Right ventricle myocardium superior (tissue), 1 donor: ENCODE measurements at regions not wholly inside any gene's neighbourhood (a gene's known extent, or its start where the extent isn't known, plus 50 kb on each side); places are given as distances from the start of the nearest gene placed in this dataset.
"Not testable (repeated sequence)": the region's sequence is repeated elsewhere in the genome, so short reads cannot be mapped to it uniquely, and the experiment has no call there.

Experiments used
- ATAC-seq: fragments of 200-7000 bp; cut with Tn5 transposase; one replicate; pipeline ENCODE4 v1.9.1; 2020; ENCODE audit warnings: mild to moderate bottlenecking; ENCODE audit not compliant: poor library complexity
- DNase-seq: peaks from one replicate; pipeline ENCODE4 v3.0.0-alpha.2; 2020
- intact Hi-C: fragments of 100-400 bp; cut with DNase I; formaldehyde crosslinking; loops from one replicate; pipeline ENCODE4 v1.11.2; 2022
- donor health status: DM: no; HTN: yes; CAD: no; lungs with severe emphysema.

GRCh38 chr13:73167028-73167820 lies 108.4 kb downstream of the KLF5 start:
- ATAC-seq (no peak), DNase-seq (no peak)
- intact Hi-C loops, result no loop called here

DNA sequence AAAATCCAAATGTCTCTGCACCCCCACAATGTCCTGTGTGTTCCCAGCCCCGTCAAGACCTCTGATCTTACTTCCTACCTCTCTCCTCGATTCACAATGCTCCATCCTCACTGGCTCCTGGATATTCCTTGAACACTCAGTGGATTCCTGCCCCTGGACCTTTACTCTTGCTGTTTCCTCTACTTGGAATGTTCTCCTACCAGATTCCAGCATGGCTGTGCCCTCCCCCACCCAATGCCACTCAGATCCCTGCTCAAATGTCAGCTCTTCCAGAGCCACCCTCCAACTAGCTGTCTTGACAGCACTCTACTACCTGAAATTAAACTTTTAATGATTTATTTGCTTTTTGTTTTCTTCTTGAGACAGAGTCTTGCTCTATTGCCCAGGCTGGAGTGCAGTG lies 107.4 kb downstream of the KLF5 start:
- DNase-seq, result no peak
- ATAC-seq, result no peak
- intact Hi-C loops, result no loop called here

- intact Hi-C loops, result no loop called here
- ATAC-seq (no peak), DNase-seq (no peak)
Observed at GRCh38 chr13:73162912-73163911, 104.4 kb downstream of the KLF5 start.

- intact Hi-C loops, ATAC-seq, DNase-seq: not testable (repeated sequence)
Observed at GRCh38 chr13:73160371-73161031, 101.7 kb downstream of the KLF5 start.

DNA sequence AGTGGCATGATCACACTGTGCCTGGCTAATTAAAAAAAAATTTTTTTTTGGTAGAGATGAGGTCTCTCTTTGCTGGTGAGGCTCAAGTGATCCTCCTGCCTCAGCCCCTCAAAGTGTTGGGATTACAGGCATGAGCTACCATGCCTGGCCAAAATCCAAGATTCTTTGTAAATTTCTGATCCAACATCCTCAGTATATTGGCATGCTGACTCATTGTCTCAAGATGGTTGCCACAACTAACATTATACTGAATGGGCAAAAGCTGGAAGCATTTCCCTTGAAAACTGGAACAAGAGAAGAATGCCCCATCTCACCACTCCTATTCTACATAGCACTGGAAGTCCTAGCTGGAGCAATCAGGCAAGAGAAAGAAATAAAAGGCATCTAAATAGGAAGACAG lies 100.0 kb downstream of the KLF5 start:
- DNase-seq, result no peak
- no peak for ATAC-seq
- intact Hi-C loops, result no loop called here

- no peak for DNase-seq
- intact Hi-C loops, result no loop called here
- ATAC-seq, result no peak
Observed at GRCh38 chr13:73157031-73157430, 98.2 kb downstream of the KLF5 start.

DNA sequence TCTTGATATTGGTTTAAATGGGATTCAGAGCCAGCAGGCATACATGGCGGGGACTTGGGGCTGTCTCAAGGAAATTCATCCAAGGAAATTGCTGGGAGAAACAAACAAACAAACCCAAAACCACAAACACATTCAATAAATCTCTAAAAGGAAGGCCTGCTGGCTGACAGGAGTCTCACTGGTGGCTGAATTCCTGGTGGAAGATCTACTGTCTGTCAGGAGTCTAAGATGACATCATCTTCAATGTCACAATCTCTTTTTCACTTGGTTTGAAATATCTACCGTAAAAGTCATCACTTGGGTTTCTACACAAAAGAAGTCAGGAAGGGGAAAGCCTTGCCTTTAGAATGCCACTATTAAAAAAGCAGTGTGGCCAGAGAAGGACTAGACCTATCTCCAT lies 87.9 kb downstream of the KLF5 start:
- DNase-seq (no peak), ATAC-seq (no peak)
- intact Hi-C loops, result no loop called here

DNA sequence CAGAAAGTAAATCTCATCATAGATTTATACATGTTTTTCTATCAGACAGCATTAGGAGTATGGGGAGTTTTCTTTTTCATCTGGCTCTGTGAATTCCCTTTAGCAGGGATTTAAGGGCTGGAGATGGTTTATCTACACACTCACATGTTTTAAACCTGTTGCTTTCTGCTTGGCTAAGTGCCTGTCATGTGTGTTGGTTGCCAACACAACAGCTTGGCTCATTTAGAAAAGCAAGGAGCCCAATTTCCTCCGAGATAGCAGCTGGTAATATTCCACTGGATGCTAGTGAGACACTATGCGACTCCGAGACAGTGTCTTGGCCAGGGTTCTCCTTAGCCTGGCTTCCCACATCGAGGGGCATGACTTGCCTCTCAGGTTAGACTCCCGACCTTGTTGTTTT lies 83.3 kb downstream of the KLF5 start:
- ATAC-seq (no peak), DNase-seq (no peak)
- intact Hi-C loops, result no loop called here

- ATAC-seq, result no peak
- intact Hi-C loops, result no loop called here
- no peak for DNase-seq
Observed at GRCh38 chr13:73141292-73141771, 82.5 kb downstream of the KLF5 start.

DNA sequence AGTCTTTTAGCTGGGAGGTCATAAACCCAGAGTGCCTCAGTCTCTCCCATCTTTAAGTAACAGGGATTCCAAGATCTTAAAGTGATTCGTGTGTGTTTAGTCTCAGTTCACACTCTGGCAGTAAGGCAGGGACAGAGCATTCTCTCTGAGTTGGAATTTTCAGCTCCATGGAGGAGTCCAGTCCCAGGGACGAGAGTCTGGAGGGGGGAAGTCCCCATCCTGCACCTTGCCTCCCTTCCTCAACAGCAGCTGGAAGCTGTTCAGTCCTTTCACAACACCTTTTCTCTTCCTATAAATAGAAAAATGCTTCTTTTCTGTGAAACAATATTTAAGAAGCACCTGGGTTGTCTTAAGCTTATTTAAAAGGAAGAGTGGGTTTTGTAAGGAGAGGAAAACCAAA lies 82.0 kb downstream of the KLF5 start:
- intact Hi-C loops, result no loop called here
- no peak for ATAC-seq
- DNase-seq, result no peak

DNA sequence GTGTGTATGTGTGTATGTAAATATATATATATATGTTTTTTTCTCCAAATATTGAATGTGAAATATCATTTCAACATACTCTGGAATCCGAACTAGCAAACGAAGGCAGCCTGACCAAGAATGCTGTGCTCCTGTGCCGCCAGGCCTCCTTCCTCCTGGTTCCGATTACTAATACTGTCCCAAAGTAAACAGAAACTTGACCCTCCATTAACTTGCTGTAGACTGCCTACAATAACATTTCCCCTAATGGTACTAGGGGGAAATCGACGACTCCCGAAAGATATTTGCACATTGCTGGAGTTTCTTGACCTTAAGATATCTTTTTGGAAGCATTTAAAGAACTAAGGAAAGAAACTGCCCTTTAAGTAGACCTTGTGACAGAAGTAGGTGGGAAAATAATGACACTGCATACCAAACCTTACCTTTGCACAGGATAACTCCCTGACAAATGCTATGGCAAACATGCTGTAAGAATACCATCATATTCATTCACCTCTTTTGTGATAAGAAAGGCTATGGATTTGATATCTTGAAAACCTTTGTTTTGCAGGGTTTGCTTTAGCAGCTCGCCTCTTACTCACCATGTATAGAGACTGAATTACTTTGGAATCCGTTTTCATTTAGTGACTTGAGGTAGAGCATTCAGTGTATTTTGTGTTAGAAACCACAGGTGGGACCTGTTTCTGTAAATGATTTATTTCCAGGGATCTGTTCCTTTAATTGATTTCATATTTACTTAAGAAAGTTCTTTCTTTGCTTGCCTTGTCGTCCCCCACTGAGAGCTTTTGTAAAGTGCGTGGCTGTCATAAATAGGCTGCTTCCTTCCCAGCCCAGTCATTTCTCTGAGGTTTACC lies 80.1 kb downstream of the KLF5 start:
- ATAC-seq, result no peak
- intact Hi-C loops, result no loop called here
- DNase-seq, result no peak

GRCh38 chr13:73138276-73138637 lies 79.5 kb downstream of the KLF5 start:
- intact Hi-C loops, result no loop called here
- ATAC-seq (no peak), DNase-seq (no peak)

- intact Hi-C loops, result no loop called here
- DNase-seq, result no peak
- ATAC-seq, result no peak
Observed at GRCh38 chr13:73136776-73137175, 78.0 kb downstream of the KLF5 start.

GRCh38 chr13:73133531-73133930 lies 74.7 kb downstream of the KLF5 start:
- no peak for ATAC-seq
- intact Hi-C loops, result no loop called here
- DNase-seq, result no peak

DNA sequence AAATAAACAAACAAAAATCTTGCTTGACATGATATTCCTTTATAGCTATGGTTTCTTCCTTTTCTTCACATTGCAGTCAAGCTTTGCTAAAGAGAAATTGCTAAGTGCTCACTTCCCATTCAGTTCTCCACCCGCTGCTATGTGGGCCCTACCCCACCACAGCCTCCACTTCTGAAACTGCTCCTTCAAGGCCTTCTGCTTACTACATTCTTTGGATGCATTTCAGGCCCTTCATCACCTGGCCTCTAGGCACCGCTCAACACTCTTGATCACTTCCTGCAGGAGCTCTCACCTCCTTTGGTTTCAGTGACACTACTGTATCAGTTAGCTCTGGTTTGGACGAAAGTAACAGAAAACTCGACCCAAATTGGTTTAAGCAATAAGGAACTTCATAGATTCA lies 72.4 kb downstream of the KLF5 start:
- no peak for ATAC-seq
- intact Hi-C loops, result no loop called here

DNA sequence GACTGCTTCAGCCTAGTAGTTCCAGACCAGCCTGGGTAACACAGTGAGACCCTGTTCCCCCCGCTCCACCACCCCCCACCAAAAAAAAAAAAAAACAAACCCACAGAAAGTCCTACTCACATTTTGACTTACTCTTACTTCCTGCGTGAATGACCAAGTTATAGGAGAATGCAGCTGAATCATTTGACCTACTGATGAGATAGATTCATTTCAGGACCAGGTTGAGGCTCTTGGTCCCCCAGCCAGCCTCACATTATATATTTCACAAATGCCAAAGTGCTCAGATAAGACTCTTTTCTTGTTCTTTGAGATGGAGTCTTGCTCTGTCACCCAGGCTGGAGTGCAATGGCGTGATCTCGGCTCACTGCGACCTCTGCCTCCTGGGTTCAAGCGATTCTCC lies 70.2 kb downstream of the KLF5 start:
- no peak for DNase-seq
- intact Hi-C loops, result no loop called here
- no peak for ATAC-seq

More for the DNA sequence above, 72.4 kb downstream of the KLF5 start:
- no peak for DNase-seq
